T-helper 2 cell treated with Interferon-gamma antibody and Interleukin-4, amounts not matched to agents 100 ng/mL and 5 ng/mL, for 36 hours (primary cell): ENCODE measurements at regions not wholly inside any gene's neighbourhood (a gene's known extent, or its start where the extent isn't known, plus 50 kb on each side); places are given as distances from the start of the nearest gene placed in this dataset.

Source experiments
- intact Hi-C: fragments of 100-400 bp; cut with micrococcal nuclease; formaldehyde crosslinking; loops from one replicate; pipeline ENCODE4 v1.15.1; 2023

DNA sequence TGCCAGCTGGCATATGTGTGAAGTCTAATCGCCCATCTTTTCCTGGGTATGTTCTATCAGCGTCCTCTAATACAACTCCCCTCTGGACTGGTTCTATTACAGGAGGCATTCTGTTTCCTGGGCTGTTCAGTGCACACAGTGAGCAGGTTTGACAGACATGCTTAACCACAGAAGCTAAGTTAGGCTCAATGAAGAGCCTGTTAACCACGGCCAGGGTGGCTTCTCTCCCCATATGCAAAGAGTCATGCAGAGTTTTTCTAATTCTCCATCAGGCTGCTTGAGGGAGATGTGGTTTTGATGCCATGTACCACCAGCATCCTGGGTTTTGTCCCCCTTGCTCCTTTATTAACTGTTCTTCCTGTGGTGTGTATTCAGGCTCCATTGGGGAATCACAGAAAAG lies 57.2 kb upstream of the ALOX12 start:
- intact Hi-C loops = no loop called here

DNA sequence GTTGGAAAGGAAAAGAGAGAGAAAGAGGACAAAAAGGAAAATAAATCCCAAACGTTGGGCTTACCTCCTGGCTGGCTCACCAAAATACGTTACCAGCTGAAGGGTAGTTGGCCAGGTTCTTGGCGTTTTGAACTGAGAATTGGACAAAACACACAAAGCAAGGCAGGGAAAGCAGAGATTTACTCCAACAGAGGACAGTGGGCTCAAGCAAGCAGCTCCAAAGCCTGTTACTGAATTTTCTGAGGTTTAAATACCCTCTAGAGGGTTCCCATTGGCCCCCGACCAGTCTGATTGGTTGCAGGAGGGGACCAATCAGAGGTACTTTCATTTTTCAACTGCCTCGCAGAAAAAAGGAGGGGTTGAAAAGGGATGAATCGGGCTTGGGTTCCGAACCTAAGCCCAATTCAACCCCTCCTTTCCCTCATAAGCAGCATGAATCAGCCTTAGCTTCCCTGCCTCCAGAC lies 55.6 kb upstream of the ALOX12 start:
- intact Hi-C loops = no loop called here

DNA sequence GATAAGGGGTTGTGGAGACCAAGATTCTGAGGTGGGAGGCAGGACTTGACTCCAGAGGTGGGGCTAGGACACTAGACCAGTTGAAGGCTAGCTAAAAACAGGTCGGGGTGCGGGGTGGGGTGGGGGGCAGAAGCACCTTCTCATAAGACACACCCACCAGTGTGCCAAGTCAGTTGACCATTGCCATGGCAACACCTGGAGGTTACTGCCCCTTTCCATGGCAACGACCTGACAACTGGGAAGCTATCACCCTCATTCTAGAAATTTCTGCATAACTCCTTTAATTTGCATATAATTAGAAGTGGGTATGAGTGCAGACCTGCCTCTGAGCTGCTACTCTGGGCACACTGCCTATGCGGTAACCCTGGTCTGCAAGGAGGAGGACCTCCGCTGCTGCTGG lies 53.9 kb upstream of the ALOX12 start:
- intact Hi-C loops = no loop called here

DNA sequence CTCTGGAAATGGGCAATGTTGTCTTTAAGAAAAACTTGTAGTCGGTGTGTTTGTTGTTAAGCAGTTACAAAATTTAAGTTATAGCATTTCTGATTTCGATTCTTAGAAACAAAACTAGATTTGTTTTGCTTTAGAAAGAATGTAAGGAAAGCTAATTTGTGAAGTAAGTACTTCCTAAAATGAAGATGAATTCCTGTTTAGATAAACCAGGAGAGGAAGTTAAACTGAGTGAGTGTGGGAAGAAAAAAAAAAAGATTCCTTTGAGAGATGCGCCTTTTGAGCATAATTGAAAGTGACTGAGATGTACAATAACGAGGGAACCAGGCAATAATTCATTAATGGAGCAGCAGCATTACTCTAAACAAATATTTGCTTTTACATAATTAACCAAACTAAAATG lies 52.4 kb upstream of the ALOX12 start:
- intact Hi-C loops = no loop called here
